ENCODE measurements at regions not wholly inside any gene's neighbourhood (a gene's known extent, or its start where the extent isn't known, plus 50 kb on each side); places are given as distances from the start of the nearest gene placed in this dataset.

DNA sequence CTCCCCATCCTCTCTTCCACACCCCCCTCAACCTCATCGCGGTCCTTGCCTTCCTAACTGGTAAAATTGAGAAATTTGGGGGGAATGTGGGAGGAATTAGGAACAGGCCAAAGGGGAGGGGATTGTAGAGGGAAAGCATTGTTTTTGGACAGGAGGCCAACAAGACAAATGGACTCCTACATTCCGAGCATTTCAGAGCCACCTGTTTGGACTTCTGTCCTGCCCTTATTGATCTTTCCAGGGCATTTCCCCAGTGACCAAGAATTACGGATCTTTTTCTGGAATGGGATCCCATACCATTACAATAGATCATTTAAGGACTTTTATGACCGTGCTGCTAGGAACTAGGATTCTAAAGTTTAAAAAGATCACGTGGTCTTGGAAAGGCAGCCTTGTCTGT, 221.3 kb upstream of the ASIC2 start:
- Mint-ChIP-seq H3K27me3 (peaks cover 0 to 4% (median 0%) of the 10 kb centered on the region in 3 donors), H3K36me3 (no peaks in the 10 kb centered on the region), H3K4me1 (no peaks in the 10 kb centered on the region), H3K9me3 (peaks cover 0 to 12% (median 3%) of the 10 kb centered on the region in 7 donors), H3K27ac (no peak overlapping the region), H3K4me3 (no peak overlapping the region)
- DNase-seq (no peak), ATAC-seq (ENCODE audit: low read depth in 2 of 2) (no peak)

DNA sequence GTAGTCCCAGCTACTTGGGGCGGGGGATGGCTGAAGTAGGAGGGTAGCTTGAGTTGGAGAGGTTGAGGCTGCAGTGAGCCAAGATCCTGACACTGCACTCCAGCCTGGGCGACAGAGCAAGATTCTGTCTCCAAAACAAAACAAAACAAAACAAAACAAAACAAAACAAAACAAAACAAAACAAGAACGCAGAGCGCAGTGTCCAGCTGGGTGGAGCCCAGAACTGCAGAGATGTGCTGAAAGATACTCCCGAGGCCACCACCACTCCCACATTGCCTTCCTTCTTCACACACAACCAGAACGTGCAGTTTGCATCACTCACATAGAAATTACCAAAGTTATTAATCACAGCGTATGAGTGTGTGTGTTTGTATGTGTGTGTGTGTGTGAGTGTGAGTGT, 222.9 kb upstream of the ASIC2 start:
- DNase-seq = no peak
- H3K36me3 Mint-ChIP-seq = no peaks in the 10 kb centered on the region
- H3K4me1 Mint-ChIP-seq = no peaks in the 10 kb centered on the region
- ATAC-seq (ENCODE audit: low read depth in 2 of 2) = no peak
- no peak overlapping the region for H3K27ac Mint-ChIP-seq
- peaks cover 0 to 8% (median 0%) of the 10 kb centered on the region in 3 donors for H3K27me3 Mint-ChIP-seq
- peaks cover 0 to 12% (median 3%) of the 10 kb centered on the region in 7 donors for H3K9me3 Mint-ChIP-seq
- H3K4me3 Mint-ChIP-seq = no peak overlapping the region

DNA sequence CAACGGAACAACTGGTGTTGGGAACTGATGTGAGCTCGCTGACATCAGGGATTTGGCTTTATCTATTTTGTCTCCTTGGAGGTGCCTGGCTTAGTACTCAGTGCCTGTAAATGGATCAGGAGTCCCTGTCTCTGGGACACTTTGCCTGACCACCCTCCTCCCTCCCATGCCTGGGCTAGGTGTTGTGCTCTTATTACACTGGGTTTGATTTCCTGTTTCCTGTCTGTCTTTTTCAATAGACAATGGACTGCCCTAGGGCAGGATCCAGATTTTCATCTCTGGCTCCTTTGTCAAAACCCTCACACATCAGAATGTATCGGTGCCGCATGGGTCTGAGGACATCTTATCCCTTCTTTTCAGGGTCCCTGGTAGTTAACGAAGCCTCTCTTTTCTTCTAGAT, 223.6 kb upstream of the ASIC2 start:
- DNase-seq (no peak), ATAC-seq (ENCODE audit: low read depth in 2 of 2) (no peak)
- Mint-ChIP-seq H3K36me3 (no peaks in the 10 kb centered on the region), H3K27ac (no peak overlapping the region), H3K27me3 (peaks cover 0 to 8% (median 0%) of the 10 kb centered on the region in 3 donors), H3K9me3 (peaks cover 0 to 7% (median 2%) of the 10 kb centered on the region in 7 donors), H3K4me3 (no peak overlapping the region), H3K4me1 (no peaks in the 10 kb centered on the region)

DNA sequence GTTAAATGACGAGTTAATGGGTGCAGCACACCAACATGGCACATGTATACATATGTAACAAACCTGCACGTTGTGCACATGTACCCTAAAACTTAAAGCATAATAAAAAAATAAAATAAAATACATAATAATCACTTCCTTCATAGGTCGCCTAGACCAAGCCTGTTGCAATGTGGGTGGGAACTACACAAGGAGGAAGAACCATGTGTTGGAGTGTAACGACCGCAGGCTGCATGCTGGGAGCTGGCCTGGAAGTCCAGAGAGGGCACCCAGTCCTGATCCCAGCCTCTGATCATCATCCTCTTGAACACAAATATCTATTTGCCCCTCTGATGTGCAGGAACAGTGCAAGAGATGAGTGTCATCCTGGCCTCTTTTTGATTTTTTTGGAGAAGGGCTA, 224.7 kb upstream of the ASIC2 start:
- H3K4me3 Mint-ChIP-seq = no peak overlapping the region
- no peak for DNase-seq
- peaks cover 0 to 5% (median 2%) of the 10 kb centered on the region in 7 donors for H3K9me3 Mint-ChIP-seq
- no peak for ATAC-seq (ENCODE audit: low read depth in 2 of 2)
- no peaks in the 10 kb centered on the region for H3K36me3 Mint-ChIP-seq
- no peaks in the 10 kb centered on the region for H3K4me1 Mint-ChIP-seq
- H3K27me3 Mint-ChIP-seq = peaks cover 0 to 8% (median 0%) of the 10 kb centered on the region in 3 donors
- no peak overlapping the region for H3K27ac Mint-ChIP-seq

DNA sequence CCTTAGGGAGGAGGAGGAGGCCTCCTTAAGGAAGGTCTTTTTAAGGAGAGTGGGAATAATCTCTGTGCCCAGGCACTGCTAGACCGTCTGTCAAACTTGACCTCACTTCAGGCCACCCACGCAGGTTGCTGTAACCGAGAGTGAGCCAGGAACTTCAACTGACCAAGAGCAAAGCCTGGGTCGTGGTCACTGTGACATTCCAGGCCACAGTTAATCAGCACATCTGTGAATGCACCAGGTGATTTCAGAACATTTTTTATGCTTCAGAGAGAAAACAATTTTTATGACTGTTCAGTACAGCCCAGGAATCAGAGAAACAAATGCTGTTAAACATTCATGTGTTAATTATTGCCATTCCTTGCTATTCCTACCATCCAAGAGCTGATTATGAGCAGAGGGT, 226.6 kb upstream of the ASIC2 start:
- H3K9me3 Mint-ChIP-seq = peaks cover 0 to 3% (median 2%) of the 10 kb centered on the region in 7 donors
- ATAC-seq (ENCODE audit: low read depth in 2 of 2) = no peak
- no peak for DNase-seq

DNA sequence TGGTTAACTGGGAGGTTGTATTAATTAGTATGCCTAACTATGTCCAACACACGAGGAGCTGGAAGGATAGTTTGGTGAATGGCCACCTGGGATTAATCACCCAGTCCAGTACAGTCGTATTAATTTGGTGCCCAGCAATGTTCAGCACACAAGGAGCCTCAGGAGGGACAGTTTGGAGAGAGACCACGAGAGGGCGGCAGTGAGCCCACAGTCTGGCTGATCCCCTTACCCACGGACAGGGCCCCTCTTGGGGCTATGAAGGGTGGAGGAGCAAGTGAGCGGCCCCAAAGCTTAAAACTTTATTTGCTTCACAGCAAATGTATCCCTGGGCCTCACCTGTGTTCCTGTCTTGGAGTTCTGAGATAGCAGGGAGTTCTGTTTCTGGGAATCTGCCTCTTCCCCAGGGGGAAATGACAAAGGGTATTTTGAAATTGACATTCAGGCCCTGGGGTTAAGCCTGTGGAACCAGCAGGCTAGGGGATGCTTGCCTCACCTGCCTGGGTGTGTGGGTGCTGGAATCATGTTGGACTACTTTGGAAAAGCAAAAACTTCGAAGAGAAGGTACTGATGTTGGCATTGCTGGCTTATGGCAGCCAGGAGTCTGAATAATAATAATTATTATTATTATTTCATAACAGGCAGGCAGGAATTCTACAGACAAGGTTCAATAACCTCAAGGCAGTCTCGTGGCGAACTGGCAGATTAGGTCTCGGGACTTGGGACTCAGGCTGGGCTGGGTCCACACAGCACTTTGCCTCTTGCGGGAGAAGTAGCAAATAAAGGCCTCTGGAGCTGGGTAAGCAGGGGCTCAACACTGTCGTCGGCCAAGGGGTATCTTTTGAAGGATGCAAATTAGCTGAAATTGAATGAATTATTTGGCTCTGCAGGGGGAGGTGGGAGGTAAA, 227.6 kb upstream of the ASIC2 start:
- ATAC-seq (ENCODE audit: low read depth in 2 of 2) (no peak), DNase-seq (no peak)
- H3K27ac Mint-ChIP-seq = peak overlapping the region in 1 of 6 donors; percentile 22
- H3K36me3 Mint-ChIP-seq = no peaks in the 10 kb centered on the region
- peaks cover 0 to 15% (median 0%) of the 10 kb centered on the region in 3 donors for H3K27me3 Mint-ChIP-seq
- no peaks in the 10 kb centered on the region for H3K4me1 Mint-ChIP-seq
- no peak overlapping the region for H3K4me3 Mint-ChIP-seq
- H3K9me3 Mint-ChIP-seq = peaks cover 0 to 3% (median 0%) of the 10 kb centered on the region in 7 donors

More for the DNA sequence above, 226.6 kb upstream of the ASIC2 start:
- H3K27me3 Mint-ChIP-seq = peaks cover 0 to 15% (median 0%) of the 10 kb centered on the region in 3 donors
- no peak overlapping the region for H3K4me3 Mint-ChIP-seq
- H3K36me3 Mint-ChIP-seq = no peaks in the 10 kb centered on the region
- no peak overlapping the region for H3K27ac Mint-ChIP-seq
- H3K4me1 Mint-ChIP-seq = no peaks in the 10 kb centered on the region

DNA sequence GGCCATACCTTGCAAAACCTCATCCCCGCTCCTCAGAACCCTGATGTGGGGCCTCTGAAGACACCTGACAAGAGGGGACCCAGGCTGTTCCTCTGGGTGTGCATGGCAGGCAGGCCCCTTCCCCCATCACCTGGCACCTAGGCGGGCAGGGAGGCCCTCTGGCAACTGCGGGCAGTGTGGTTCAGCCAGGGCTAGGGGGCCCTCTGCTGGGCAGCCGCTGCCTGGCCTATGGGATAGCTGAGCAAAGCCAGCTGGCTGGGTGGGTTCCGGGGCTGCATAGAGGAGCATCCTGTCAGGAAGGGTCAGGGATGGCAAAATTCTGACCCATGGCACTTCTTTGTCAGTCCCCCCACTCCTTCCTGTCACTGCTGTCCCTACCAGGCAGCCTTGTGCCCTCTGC, 228.7 kb upstream of the ASIC2 start:
- no peak overlapping the region for H3K27ac Mint-ChIP-seq

DNA sequence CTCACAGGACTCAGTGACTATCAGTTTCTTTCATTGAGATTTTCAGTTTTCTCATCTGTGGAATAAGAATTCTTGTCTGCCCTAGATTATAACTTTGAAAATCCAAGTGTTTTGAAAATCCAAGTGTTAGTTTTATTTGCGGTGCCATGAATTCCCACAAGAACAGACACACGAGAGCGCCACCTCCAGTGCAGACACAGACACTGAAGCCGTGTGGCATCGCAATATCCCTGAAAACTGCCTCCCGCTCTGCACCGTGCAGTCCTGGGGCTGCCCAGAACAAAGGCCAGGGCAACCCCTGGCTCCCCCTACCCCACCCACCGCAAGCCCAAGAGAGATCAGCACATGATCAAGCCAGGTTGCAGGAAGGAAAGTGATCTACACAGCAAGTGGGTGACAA, 229.5 kb upstream of the ASIC2 start:
- ATAC-seq (ENCODE audit: low read depth in 2 of 2) = no peak
- DNase-seq = no peak
- Mint-ChIP-seq H3K27me3 (peaks cover 0 to 15% (median 5%) of the 10 kb centered on the region in 3 donors), H3K4me1 (no peaks in the 10 kb centered on the region), H3K9me3 (peaks cover 0 to 8% (median 2%) of the 10 kb centered on the region in 7 donors), H3K27ac (no peak overlapping the region), H3K36me3 (no peaks in the 10 kb centered on the region), H3K4me3 (no peak overlapping the region)

More for the DNA sequence above, 228.7 kb upstream of the ASIC2 start:
- H3K9me3 Mint-ChIP-seq = peaks cover 0 to 2% (median 0%) of the 10 kb centered on the region in 7 donors
- peaks cover 0 to 15% (median under 1%) of the 10 kb centered on the region in 3 donors for H3K27me3 Mint-ChIP-seq
- no peak for DNase-seq
- no peaks in the 10 kb centered on the region for H3K4me1 Mint-ChIP-seq
- ATAC-seq (ENCODE audit: low read depth in 2 of 2) = no peak
- no peak overlapping the region for H3K4me3 Mint-ChIP-seq
- H3K36me3 Mint-ChIP-seq = no peaks in the 10 kb centered on the region

DNA sequence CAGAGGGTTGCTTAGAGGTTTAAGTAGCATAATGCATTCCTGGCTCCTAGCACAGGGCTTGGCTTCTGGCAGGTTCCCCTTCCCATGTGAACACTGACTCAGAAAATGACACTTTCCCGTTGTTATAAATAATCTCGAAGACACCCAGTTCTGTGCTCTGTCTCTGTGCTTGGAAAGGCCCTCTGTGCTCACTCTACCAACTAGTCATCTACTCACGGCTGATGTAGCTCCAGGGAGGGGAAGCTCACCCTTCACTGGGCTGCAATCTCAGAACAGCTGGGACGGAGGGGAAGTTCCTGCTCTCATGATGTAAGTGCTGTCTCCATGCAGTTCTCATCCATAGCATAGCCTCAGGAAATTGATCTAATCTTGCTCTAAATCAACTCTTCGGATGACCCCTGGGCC, 230.5 kb upstream of the ASIC2 start:
- H3K4me1 Mint-ChIP-seq = no peaks in the 10 kb centered on the region
- ATAC-seq (ENCODE audit: low read depth in 2 of 2) = no peak
- H3K27ac Mint-ChIP-seq = no peak overlapping the region
- no peak for DNase-seq
- no peaks in the 10 kb centered on the region for H3K36me3 Mint-ChIP-seq
- peaks cover 0 to 15% (median 5%) of the 10 kb centered on the region in 3 donors for H3K27me3 Mint-ChIP-seq
- no peak overlapping the region for H3K4me3 Mint-ChIP-seq
- H3K9me3 Mint-ChIP-seq = peaks cover 0 to 11% (median 4%) of the 10 kb centered on the region in 7 donors

DNA sequence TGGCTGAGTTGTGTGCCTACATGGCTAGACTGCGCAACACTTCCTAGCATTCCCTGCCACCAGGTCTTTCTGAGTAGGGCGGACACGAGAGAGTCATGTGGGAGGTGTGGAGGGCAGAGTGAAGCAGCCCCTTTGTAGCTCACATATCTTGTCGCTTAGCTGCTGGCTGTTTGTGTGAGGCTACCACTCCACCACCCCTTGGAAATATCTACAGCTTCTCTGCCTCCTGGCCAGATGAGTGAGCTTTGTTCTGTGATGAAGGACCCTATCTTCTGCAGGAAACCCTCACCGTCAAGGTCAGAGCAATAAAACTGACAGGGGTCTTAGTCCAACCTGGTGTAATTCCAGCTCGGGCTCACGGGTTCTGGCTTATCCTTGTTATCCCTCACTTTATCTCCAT, 232.1 kb upstream of the ASIC2 start:
- Mint-ChIP-seq H3K27ac (peak overlapping the region in 1 of 6 donors; percentile 43), H3K36me3 (no peaks in the 10 kb centered on the region), H3K27me3 (peaks cover 0 to 7% (median 5%) of the 10 kb centered on the region in 3 donors), H3K9me3 (peaks cover 0 to 11% (median 4%) of the 10 kb centered on the region in 7 donors), H3K4me1 (no peaks in the 10 kb centered on the region), H3K4me3 (no peak overlapping the region)
- ATAC-seq (ENCODE audit: low read depth in 2 of 2) (no peak), DNase-seq (no peak)

DNA sequence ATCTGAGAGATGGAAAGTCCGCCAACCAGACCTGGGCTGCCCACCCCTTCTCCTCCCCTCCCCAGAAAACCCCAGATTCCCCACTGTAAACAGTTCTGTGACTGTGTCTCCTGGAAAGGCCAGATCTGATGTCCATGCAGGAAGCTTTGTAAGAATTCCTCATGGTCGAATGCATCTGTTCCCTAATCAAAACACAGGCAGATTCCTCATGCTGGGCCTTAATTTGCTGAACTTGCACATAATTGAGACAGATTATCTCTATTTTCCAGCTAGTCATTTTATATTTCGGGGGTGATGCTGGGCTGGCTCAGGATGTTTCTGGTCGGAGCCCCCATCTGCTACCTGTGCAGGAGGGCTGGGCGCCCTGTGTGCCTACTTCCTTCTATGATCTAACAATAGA, 233.6 kb upstream of the ASIC2 start:
- no peak for DNase-seq
- no peak for ATAC-seq (ENCODE audit: low read depth in 2 of 2)
- no peaks in the 10 kb centered on the region for H3K36me3 Mint-ChIP-seq
- H3K4me1 Mint-ChIP-seq = no peaks in the 10 kb centered on the region
- H3K27me3 Mint-ChIP-seq = peaks cover 0 to 9% (median 5%) of the 10 kb centered on the region in 3 donors
- no peak overlapping the region for H3K4me3 Mint-ChIP-seq
- H3K9me3 Mint-ChIP-seq = peaks cover 0 to 11% (median 5%) of the 10 kb centered on the region in 7 donors
- no peak overlapping the region for H3K27ac Mint-ChIP-seq

DNA sequence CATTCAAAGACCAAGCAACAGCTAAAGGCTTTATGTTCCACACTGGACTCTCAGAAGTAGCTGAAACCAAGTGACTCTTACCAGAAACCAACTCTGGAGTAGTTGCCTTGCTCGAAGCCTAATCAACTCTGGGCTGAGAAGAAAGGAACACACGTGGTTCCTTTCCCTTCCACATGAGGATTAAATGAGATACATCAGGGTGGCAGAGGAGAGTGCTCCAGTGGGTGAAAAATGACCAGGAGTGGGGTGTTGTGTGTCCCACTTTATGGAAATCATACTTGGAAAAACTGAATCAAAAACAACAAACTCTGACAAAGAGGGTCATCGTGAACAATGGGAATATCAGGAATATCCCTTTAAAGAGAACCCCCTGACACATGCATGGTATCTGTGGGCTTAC, 234.2 kb upstream of the ASIC2 start:
- peaks cover 0 to 11% (median 5%) of the 10 kb centered on the region in 7 donors for H3K9me3 Mint-ChIP-seq
- no peaks in the 10 kb centered on the region for H3K36me3 Mint-ChIP-seq
- DNase-seq = no peak
- no peak overlapping the region for H3K27ac Mint-ChIP-seq
- H3K4me1 Mint-ChIP-seq = no peaks in the 10 kb centered on the region
- H3K4me3 Mint-ChIP-seq = no peak overlapping the region
- ATAC-seq (ENCODE audit: low read depth in 2 of 2) = no peak
- H3K27me3 Mint-ChIP-seq = peaks cover 0 to 11% (median 5%) of the 10 kb centered on the region in 3 donors

DNA sequence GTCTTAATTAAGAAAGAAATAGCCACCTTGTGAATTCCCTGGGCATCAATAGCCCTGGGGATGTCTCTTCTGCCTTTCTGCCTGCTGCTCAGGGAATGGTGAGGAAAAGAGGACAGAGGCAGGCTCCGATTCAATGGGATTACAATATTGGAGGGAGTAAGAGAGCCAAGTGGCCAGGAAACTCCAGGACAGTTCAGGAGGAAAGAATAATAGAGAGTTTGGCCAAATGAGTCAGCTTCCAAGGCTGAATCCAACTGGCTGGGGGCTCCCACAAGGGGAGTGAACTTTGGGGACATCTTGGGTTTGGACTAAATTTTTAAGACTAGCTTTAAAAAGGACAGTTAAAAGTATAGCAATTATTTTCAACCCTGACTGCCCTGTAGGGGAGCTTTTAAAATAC, 235.8 kb upstream of the ASIC2 start:
- no peak overlapping the region for H3K4me3 Mint-ChIP-seq
- peaks cover 0 to 8% (median 5%) of the 10 kb centered on the region in 3 donors for H3K27me3 Mint-ChIP-seq
- DNase-seq (no peak), ATAC-seq (ENCODE audit: low read depth in 2 of 2) (no peak)
- peaks cover 0 to 11% (median 3%) of the 10 kb centered on the region in 7 donors for H3K9me3 Mint-ChIP-seq
- H3K36me3 Mint-ChIP-seq = no peaks in the 10 kb centered on the region
- no peaks in the 10 kb centered on the region for H3K4me1 Mint-ChIP-seq
- no peak overlapping the region for H3K27ac Mint-ChIP-seq

DNA sequence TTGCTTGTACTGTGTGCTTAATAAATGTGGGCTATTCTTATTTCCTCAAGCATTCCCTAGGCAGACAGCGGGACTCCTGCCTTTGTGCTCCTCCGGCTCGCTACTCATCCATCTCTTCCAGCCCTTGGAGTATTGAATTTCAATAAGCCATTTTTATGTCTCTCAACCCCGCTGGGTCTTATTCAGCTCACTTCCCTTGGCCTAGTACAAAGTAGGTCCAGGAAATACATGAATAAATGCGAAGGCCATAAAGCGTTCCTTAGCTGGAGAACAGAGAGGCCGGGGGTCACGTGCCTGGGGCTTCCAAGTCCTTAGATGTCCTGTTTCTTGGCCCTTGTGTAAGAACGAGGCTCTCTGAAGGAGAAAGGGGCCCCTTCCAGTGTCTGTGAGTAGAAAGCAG, 236.7 kb upstream of the ASIC2 start:
- Mint-ChIP-seq H3K36me3 (no peaks in the 10 kb centered on the region), H3K27ac (no peak overlapping the region)

More for the DNA sequence above, 236.7 kb upstream of the ASIC2 start:
- Mint-ChIP-seq H3K27me3 (peaks cover 0 to 5% (median 4%) of the 10 kb centered on the region in 3 donors), H3K4me1 (no peaks in the 10 kb centered on the region), H3K9me3 (peaks cover 0 to 11% (median 3%) of the 10 kb centered on the region in 7 donors), H3K4me3 (no peak overlapping the region)
- no peak for ATAC-seq (ENCODE audit: low read depth in 2 of 2)
- DNase-seq = no peak
